ENCODE measurements at regions not wholly inside any gene's neighbourhood (a gene's known extent, or its start where the extent isn't known, plus 50 kb on each side); places are given as distances from the start of the nearest gene placed in this dataset.

- DNase-seq (ENCODE audit: low spot score, unreplicated experiment), result no peak
- no peaks in the 10 kb centered on the region for H3K27me3 Mint-ChIP-seq
- no peak overlapping the region for H3K27ac Mint-ChIP-seq
- peaks cover 2% of the 10 kb centered on the region for H3K4me1 Mint-ChIP-seq (ENCODE audit: low read depth)
- TF ChIP-seq CTCF (IDR thresholded peaks at IDR 0.05; ENCODE audit: unreplicated experiment), result no peak
- peaks cover 7% of the 10 kb centered on the region for H3K36me3 Mint-ChIP-seq (ENCODE audit: insufficient read depth)
- H3K9me3 Mint-ChIP-seq (ENCODE audit: low read depth), result peaks cover 18% of the 10 kb centered on the region
- H3K4me3 Mint-ChIP-seq (ENCODE audit: low read depth), result no peak overlapping the region
Observed at GRCh38 chr13:73473016-73473415, 414.2 kb downstream of the KLF5 start.

- H3K36me3 Mint-ChIP-seq (ENCODE audit: insufficient read depth), result peaks cover 7% of the 10 kb centered on the region
- H3K27me3 Mint-ChIP-seq, result no peaks in the 10 kb centered on the region
- peaks cover 13% of the 10 kb centered on the region for H3K4me1 Mint-ChIP-seq (ENCODE audit: low read depth)
- TF ChIP-seq CTCF (IDR thresholded peaks at IDR 0.05; ENCODE audit: unreplicated experiment), result no peak
- peaks cover 14% of the 10 kb centered on the region for H3K9me3 Mint-ChIP-seq (ENCODE audit: low read depth)
- DNase-seq (ENCODE audit: low spot score, unreplicated experiment), result no peak
- H3K4me3 Mint-ChIP-seq (ENCODE audit: low read depth), result no peak overlapping the region
- H3K27ac Mint-ChIP-seq, result no peak overlapping the region
Observed at GRCh38 chr13:73467125-73467524, 408.3 kb downstream of the KLF5 start.

- peaks cover 7% of the 10 kb centered on the region for H3K36me3 Mint-ChIP-seq (ENCODE audit: insufficient read depth)
- H3K27me3 Mint-ChIP-seq, result no peaks in the 10 kb centered on the region
- H3K4me1 Mint-ChIP-seq (ENCODE audit: low read depth), result peaks cover 13% of the 10 kb centered on the region
- H3K9me3 Mint-ChIP-seq (ENCODE audit: low read depth), result peaks cover 14% of the 10 kb centered on the region
- no peak overlapping the region for H3K4me3 Mint-ChIP-seq (ENCODE audit: low read depth)
- TF ChIP-seq CTCF (IDR thresholded peaks at IDR 0.05; ENCODE audit: unreplicated experiment), result no peak
- DNase-seq (ENCODE audit: low spot score, unreplicated experiment), result no peak
- no peak overlapping the region for H3K27ac Mint-ChIP-seq
Observed at GRCh38 chr13:73466561-73466960, 407.8 kb downstream of the KLF5 start.

GRCh38 chr13:73465617-73465971, 406.8 kb downstream of the KLF5 start:
- Mint-ChIP-seq H3K27ac (peak overlapping the region; percentile 39), H3K9me3 (ENCODE audit: low read depth) (peaks cover 9% of the 10 kb centered on the region), H3K36me3 (ENCODE audit: insufficient read depth) (peaks cover 7% of the 10 kb centered on the region), H3K4me3 (ENCODE audit: low read depth) (no peak overlapping the region), H3K4me1 (ENCODE audit: low read depth) (peaks cover 13% of the 10 kb centered on the region), H3K27me3 (no peaks in the 10 kb centered on the region)
- TF ChIP-seq CTCF (IDR thresholded peaks at IDR 0.05; ENCODE audit: unreplicated experiment), result no peak
- DNase-seq (ENCODE audit: low spot score, unreplicated experiment), result no peak

- Mint-ChIP-seq H3K36me3 (ENCODE audit: insufficient read depth) (peaks cover 7% of the 10 kb centered on the region), H3K4me1 (ENCODE audit: low read depth) (peaks cover 13% of the 10 kb centered on the region), H3K4me3 (ENCODE audit: low read depth) (no peak overlapping the region), H3K9me3 (ENCODE audit: low read depth) (peaks cover 12% of the 10 kb centered on the region), H3K27me3 (no peaks in the 10 kb centered on the region), H3K27ac (peak overlapping the region; percentile 39)
- DNase-seq (ENCODE audit: low spot score, unreplicated experiment), result no peak
- no peak for TF ChIP-seq CTCF (IDR thresholded peaks at IDR 0.05; ENCODE audit: unreplicated experiment)
Observed at GRCh38 chr13:73464758-73465616, 406.2 kb downstream of the KLF5 start.

Data from progenitor cell of endocrine pancreas (in vitro differentiated cells).